Upper lobe of left lung (tissue), 4 donors: ENCODE measurements at regions not wholly inside any gene's neighbourhood (a gene's known extent, or its start where the extent isn't known, plus 50 kb on each side); places are given as distances from the start of the nearest gene placed in this dataset.

Experiments
- EP300 ChIP-seq, 4 donors: sonication (generic); formaldehyde crosslinking; IDR thresholded peaks; one replicate each; pipeline ENCODE4 v1.5.1; 2017; ENCODE audit warnings: antibody characterized with exemption in 4 of 4, control low read depth in 2 of 4
- POLR2A ChIP-seq, 4 donors: fragments of 450-650 bp; IDR thresholded peaks; one replicate each; pipeline ENCODE4 v1.5.1; 2016 to 2017; ENCODE audit warnings: antibody characterized with exemption in 4 of 4, mild to moderate bottlenecking in 2 of 4
- POLR2AphosphoS5 ChIP-seq, 2 donors: sonication (generic); formaldehyde crosslinking; IDR thresholded peaks; one replicate each; pipeline ENCODE4 v1.5.1; 2017; ENCODE audit warnings: antibody characterized with exemption in 2 of 2
- TF ChIP-seq, protein P1 (sequence below), 6 experiments: fragments of 450-650 bp in 4 of 6; fragments of 200-600 bp in 2 of 6; sonication (generic) in 2 of 6; IDR thresholded peaks; one replicate each; pipeline ENCODE4 v1.5.1; 2016 to 2019; ENCODE audit warnings: antibody characterized with exemption in 6 of 6

GRCh38 chr1:8158995-8159394, 132.9 kb upstream of the ERRFI1 start:
- TF ChIP-seq, protein P1, sequence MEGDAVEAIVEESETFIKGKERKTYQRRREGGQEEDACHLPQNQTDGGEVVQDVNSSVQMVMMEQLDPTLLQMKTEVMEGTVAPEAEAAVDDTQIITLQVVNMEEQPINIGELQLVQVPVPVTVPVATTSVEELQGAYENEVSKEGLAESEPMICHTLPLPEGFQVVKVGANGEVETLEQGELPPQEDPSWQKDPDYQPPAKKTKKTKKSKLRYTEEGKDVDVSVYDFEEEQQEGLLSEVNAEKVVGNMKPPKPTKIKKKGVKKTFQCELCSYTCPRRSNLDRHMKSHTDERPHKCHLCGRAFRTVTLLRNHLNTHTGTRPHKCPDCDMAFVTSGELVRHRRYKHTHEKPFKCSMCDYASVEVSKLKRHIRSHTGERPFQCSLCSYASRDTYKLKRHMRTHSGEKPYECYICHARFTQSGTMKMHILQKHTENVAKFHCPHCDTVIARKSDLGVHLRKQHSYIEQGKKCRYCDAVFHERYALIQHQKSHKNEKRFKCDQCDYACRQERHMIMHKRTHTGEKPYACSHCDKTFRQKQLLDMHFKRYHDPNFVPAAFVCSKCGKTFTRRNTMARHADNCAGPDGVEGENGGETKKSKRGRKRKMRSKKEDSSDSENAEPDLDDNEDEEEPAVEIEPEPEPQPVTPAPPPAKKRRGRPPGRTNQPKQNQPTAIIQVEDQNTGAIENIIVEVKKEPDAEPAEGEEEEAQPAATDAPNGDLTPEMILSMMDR (IDR thresholded peaks at IDR 0.05) = no peak
- no peak for TF ChIP-seq POLR2A (IDR thresholded peaks at IDR 0.05)
- TF ChIP-seq EP300 (IDR thresholded peaks at IDR 0.05) = no peak
- no peak for TF ChIP-seq POLR2AphosphoS5 (IDR thresholded peaks at IDR 0.05)
